Esophagus muscularis mucosa (tissue), 4 donors: ENCODE measurements at regions not wholly inside any gene's neighbourhood (a gene's known extent, or its start where the extent isn't known, plus 50 kb on each side); places are given as distances from the start of the nearest gene placed in this dataset.

Source experiments
- DNase-seq: peaks from one replicate; pipeline ENCODE4 v3.0.0-alpha.2; 2017; ENCODE audit errors: extremely low spot score
- H3K27ac ChIP-seq, 4 donors: fragments of 200-600 bp; sonication (generic); replicated peaks in 1 of 4; 1 replicate in 3 of 4; 2 replicates in 1 of 4; pipeline ENCODE4 v1.5.1; 2016 to 2019; ENCODE audit warnings: mild to moderate bottlenecking in 1 of 4
- H3K27me3 ChIP-seq, 4 donors: fragments of 200-600 bp; sonication (generic); one replicate each; pipeline versions ENCODE4 v1.5.1 to v1.6.0; 2016 to 2019
- H3K36me3 ChIP-seq, 4 donors: fragments of 200-600 bp; sonication (generic); one replicate each; pipeline ENCODE4 v1.5.1; 2016 to 2019
- H3K4me1 ChIP-seq, 4 donors: fragments of 200-600 bp; sonication (generic); one replicate each; pipeline ENCODE4 v1.5.1; 2016 to 2019
- H3K4me3 ChIP-seq, 4 donors: fragments of 200-600 bp; sonication (generic); 1 replicate in 2 of 4; 2 replicates in 2 of 4; pipeline ENCODE4 v1.5.1; 2016 to 2019; ENCODE audit warnings: mild to moderate bottlenecking in 4 of 4, moderate library complexity in 1 of 4
- H3K9me3 ChIP-seq, 4 donors: fragments of 200-600 bp; sonication (generic); 1 replicate in 3 of 4; 2 replicates in 1 of 4; pipeline ENCODE4 v1.5.1; 2016 to 2019
- EP300 ChIP-seq: sonication (generic); formaldehyde crosslinking; IDR thresholded peaks from one replicate; pipeline ENCODE4 v1.6.1; 2017; ENCODE audit warnings: antibody characterized with exemption
- POLR2A ChIP-seq: fragments of 450-650 bp; IDR thresholded peaks from one replicate; pipeline ENCODE4 v1.6.1; 2017; ENCODE audit warnings: antibody characterized with exemption, moderate library complexity, mild to moderate bottlenecking, low read depth
- POLR2AphosphoS5 ChIP-seq, 2 donors: sonication (generic); formaldehyde crosslinking; IDR thresholded peaks; one replicate each; pipeline ENCODE4 v1.6.1; 2017; ENCODE audit warnings: antibody characterized with exemption in 2 of 2
- WGBS: methylation state at CpG from one replicate; pipeline ENCODE4 v1.1.5; 2018; 5-methylcytosine and 5-hydroxymethylcytosine counted together
- intact Hi-C: fragments of 100-400 bp; cut with DNase I; formaldehyde crosslinking; loops from one replicate; pipeline ENCODE4 v1.15.1; 2023
- TF ChIP-seq, protein P1 (sequence below), 3 experiments: fragments of 200-600 bp in 2 of 3; fragments of 450-650 bp in 1 of 3; sonication (generic) in 2 of 3; IDR thresholded peaks; one replicate each; pipeline ENCODE4 v1.5.1; 2017 to 2019; ENCODE audit warnings: antibody characterized with exemption in 3 of 3, mild to moderate bottlenecking in 2 of 3, moderate library complexity in 1 of 3

DNA sequence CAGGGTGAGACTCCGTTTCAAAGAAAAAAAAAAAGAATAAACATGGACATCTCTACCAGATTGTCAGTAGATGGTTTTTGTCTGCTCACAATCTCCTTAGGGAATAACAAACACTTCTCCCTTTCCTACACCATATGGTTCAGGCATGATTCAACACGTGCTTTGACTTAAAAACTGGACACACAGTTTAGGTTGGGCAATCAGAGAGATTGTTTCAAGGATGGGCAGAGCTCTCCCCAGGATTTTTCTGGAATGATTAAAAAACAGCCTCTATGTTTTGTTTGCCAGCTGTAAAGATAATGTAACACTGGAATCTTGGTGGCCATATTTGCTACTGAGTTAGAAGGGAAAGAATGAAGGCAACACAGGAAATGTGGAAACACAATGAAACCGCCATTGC lies 150.1 kb upstream of the TSC22D1 start:
- no peak for TF ChIP-seq EP300
- peaks cover 0 to 6% (median 0%) of the 10 kb centered on the region in 4 donors for H3K9me3 ChIP-seq
- 75% methylated on average over 3 of the region's 3 CpGs for WGBS
- H3K27ac ChIP-seq = no peak overlapping the region
- H3K4me3 ChIP-seq = no peak overlapping the region
- peaks cover 0 to 1% (median under 1%) of the 10 kb centered on the region in 4 donors for H3K4me1 ChIP-seq
- intact Hi-C loops = no loop called here
- no peak for DNase-seq
- H3K27me3 ChIP-seq = no peaks in the 10 kb centered on the region
- H3K36me3 ChIP-seq = no peaks in the 10 kb centered on the region

DNA sequence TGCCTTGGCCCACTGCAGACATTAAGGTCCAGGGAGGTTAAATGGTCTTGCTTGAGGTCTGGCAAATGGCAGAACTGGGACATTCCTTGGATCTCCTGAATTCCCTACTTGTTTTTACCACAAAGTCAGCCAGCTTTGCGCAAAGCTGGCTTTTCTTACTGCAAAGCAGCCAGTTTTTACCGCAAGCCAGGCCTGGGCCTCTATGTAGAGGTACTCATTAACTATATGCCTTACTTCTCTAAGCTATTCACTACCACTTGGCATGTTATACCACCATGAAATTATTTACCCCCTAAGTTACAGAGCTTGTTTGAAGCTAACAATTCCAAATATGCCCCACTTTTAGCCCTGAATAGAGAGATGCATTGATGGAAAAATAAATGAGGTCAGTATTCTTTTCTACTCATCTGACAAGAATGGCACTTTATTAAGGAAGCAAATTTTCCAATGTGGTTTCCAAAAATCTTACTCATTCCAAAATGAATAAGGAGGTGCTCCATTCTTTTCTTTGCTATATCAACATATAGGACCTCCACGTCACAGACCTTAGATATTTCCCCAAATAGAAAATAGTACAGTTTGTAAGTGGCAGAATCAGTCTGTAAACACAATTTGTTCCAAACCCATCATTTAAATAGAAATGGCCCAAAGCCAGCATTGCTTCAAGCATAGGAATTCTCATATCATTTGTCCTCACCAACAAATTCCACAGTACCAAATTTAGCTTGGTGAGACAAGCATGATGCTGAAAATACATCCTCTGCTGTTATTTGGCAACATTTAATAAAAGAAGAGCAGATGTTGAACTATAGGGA lies 143.9 kb upstream of the TSC22D1 start:
- Histone ChIP-seq H3K4me1 (peaks cover 12 to 20% (median 15%) of the 10 kb centered on the region in 4 donors), H3K36me3 (no peaks in the 10 kb centered on the region), H3K27ac (peak overlapping the region; percentile 18 to 32 (median 24)), H3K27me3 (no peaks in the 10 kb centered on the region), H3K9me3 (peaks cover 0 to 6% (median 0%) of the 10 kb centered on the region in 4 donors), H3K4me3 (no peak overlapping the region)
- DNase-seq = no peak
- TF ChIP-seq POLR2AphosphoS5 (IDR thresholded peaks at IDR 0.05) (no peak), EP300 (no peak), POLR2A (no peak)
- TF ChIP-seq, protein P1, sequence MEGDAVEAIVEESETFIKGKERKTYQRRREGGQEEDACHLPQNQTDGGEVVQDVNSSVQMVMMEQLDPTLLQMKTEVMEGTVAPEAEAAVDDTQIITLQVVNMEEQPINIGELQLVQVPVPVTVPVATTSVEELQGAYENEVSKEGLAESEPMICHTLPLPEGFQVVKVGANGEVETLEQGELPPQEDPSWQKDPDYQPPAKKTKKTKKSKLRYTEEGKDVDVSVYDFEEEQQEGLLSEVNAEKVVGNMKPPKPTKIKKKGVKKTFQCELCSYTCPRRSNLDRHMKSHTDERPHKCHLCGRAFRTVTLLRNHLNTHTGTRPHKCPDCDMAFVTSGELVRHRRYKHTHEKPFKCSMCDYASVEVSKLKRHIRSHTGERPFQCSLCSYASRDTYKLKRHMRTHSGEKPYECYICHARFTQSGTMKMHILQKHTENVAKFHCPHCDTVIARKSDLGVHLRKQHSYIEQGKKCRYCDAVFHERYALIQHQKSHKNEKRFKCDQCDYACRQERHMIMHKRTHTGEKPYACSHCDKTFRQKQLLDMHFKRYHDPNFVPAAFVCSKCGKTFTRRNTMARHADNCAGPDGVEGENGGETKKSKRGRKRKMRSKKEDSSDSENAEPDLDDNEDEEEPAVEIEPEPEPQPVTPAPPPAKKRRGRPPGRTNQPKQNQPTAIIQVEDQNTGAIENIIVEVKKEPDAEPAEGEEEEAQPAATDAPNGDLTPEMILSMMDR (IDR thresholded peaks at IDR 0.05) = no peak
- intact Hi-C loops = no loop called here
- whole genome bisulfite sequencing = 65% methylated on average over 3 of the region's 3 CpGs

DNA sequence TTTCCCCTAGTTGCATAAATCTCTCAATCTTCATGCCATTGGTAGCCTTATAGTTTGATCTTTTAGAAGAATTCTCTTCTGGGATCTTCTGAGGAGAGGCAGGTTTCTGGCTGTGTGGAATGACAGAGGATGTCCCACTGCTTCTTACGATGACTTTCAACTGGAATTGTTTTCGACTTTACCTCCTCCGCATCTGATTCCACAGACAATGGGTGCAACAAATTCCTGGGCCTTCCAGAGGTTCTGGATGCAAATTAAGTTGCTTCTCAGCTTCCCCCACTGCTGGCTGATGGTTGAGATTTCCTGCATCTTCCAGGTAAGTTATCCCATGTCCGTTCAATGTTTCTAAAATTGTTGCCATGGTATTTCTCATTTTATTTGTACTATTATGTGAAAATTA lies 142.3 kb upstream of the TSC22D1 start:
- no peak overlapping the region for H3K27ac ChIP-seq
- H3K9me3 ChIP-seq = peaks cover 0 to 6% (median 0%) of the 10 kb centered on the region in 4 donors
- peaks cover 14 to 21% (median 15%) of the 10 kb centered on the region in 4 donors for H3K4me1 ChIP-seq
- DNase-seq = no peak
- no peak for TF ChIP-seq POLR2AphosphoS5 (IDR thresholded peaks at IDR 0.05)
- TF ChIP-seq, protein P1 (IDR thresholded peaks at IDR 0.05) = no peak
- TF ChIP-seq POLR2A = no peak
- no peak for TF ChIP-seq EP300
- H3K4me3 ChIP-seq = no peak overlapping the region
- H3K36me3 ChIP-seq = no peaks in the 10 kb centered on the region
- 85% methylated on average over 4 of the region's 4 CpGs for WGBS
- intact Hi-C loops = no loop called here
- no peaks in the 10 kb centered on the region for H3K27me3 ChIP-seq

DNA sequence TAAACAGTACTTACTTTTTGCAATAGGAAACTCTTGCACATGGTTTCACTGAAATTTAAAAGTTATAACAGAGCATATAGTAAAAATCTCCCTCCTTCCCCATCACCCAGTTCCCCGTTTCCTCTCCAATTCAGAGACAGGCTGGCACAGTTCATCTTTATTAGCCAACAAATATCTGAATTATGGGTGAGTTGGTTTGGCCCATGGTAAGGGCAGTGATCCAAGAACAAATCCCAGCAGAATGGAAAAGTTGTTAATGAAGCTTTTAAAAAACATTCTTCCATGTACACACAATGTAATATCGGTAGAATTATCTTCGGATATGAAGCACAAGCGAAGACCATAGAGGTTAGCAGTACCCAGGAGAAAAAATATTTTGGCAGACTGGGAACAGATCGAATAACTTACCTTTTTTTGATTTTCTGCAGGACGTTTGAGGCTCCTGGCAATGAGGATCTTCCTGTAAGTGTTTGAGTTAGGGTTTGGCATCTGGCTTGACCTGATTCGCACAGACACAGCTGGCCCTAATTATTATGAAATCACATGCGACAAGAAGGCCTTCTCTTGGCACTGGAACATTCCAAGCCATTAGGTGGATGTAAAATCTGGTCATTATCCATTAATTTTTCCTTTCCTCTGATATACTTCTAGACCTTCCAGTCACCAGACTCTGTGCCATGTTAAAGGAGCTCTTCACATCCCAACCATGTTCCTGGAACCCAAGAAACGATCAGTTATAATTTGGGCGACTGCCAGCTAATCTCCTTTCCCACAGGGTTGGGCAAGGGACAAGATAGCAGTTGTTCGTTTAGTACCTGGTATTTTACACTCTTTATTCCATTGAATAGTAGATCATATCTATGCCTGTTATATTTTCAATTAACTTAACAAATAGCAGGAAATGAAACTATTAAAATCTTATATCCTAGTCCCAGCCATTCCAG lies 139.4 kb upstream of the TSC22D1 start:
- DNase-seq = no peak
- H3K9me3 ChIP-seq = no peaks in the 10 kb centered on the region
- no peak overlapping the region for H3K27ac ChIP-seq
- H3K27me3 ChIP-seq = no peaks in the 10 kb centered on the region
- H3K4me1 ChIP-seq = peaks cover 9 to 18% (median 11%) of the 10 kb centered on the region in 4 donors
- intact Hi-C loops = no loop called here
- H3K36me3 ChIP-seq = no peaks in the 10 kb centered on the region
- TF ChIP-seq POLR2AphosphoS5 (IDR thresholded peaks at IDR 0.05) = no peak
- 64% methylated on average over 11 of the region's 11 CpGs for WGBS
- no peak overlapping the region for H3K4me3 ChIP-seq

DNA sequence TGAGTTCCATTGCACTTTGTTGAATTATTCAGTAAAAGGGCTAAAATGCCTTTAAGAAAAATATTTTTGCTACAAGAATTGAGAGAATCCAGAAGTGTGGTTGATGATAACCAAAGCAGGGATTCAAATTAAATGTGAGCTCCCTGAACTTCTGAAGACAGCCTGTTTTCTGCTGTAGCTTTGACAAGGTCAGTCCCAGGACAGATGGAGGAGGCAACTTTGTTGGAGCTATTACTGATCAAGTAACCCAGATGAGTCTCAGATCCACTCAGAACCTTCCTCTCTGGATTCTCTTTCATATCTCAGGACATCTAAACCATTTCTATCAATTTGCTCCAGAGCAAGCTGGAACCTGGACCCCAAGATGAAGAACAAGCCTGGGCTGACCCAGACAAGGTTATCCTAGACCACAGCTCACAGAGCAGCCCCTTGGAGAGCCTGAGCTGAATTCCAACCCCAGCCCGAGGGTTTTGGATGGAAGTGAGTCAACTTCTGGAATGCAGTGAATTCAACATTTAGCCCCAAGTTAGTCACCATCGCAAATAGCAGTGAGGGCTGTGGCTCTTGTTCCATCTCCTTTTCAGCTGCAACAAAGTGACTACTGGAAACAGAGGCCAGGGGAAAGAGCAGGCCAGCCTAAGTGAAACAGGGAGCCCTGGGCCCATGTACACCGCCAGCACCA lies 137.8 kb upstream of the TSC22D1 start:
- no peak overlapping the region for H3K4me3 ChIP-seq
- H3K36me3 ChIP-seq = no peaks in the 10 kb centered on the region
- no peaks in the 10 kb centered on the region for H3K27me3 ChIP-seq
- TF ChIP-seq POLR2AphosphoS5 (IDR thresholded peaks at IDR 0.05) (no peak), EP300 (no peak), POLR2A (no peak)
- TF ChIP-seq, protein P1 (IDR thresholded peaks at IDR 0.05) = no peak
- peaks cover 0 to 9% (median 1%) of the 10 kb centered on the region in 4 donors for H3K4me1 ChIP-seq
- intact Hi-C loops = no loop called here
- H3K27ac ChIP-seq = no peak overlapping the region
- WGBS = 58% methylated on average over 3 of the region's 3 CpGs
- DNase-seq = no peak
- no peaks in the 10 kb centered on the region for H3K9me3 ChIP-seq
